Mesothelial cell of epicardium (in vitro differentiated cells): ENCODE measurements at regions not wholly inside any gene's neighbourhood (a gene's known extent, or its start where the extent isn't known, plus 50 kb on each side); places are given as distances from the start of the nearest gene placed in this dataset.

Experiments
- DNase-seq, 2 experiments: peaks; one replicate each; pipeline ENCODE4 v3.0.0; 2021; ENCODE audit warnings: low spot score in 2 of 2; ENCODE audit not compliant: unreplicated experiment in 2 of 2
- H3K27ac Mint-ChIP-seq: 2 replicates; pipeline ENCODE4 v1.8.0; 2021; ENCODE audit warnings: mixed read lengths
- H3K27me3 Mint-ChIP-seq: 2 replicates; pipeline ENCODE4 v1.8.0; 2021; ENCODE audit warnings: low read depth, mixed read lengths
- H3K36me3 Mint-ChIP-seq: 2 replicates; pipeline ENCODE4 v1.8.0; 2021; ENCODE audit warnings: mixed read lengths
- H3K4me1 Mint-ChIP-seq: 2 replicates; pipeline ENCODE4 v1.8.0; 2021; ENCODE audit warnings: mixed read lengths
- H3K4me3 Mint-ChIP-seq: 2 replicates; pipeline ENCODE4 v1.8.0; 2021; ENCODE audit warnings: mild to moderate bottlenecking, moderate library complexity, mixed read lengths
- H3K9me3 Mint-ChIP-seq: 2 replicates; pipeline ENCODE4 v1.8.0; 2021; ENCODE audit warnings: mixed read lengths
- CTCF ChIP-seq: fragments of 200-600 bp; sonication (generic); IDR thresholded peaks from one replicate; pipeline ENCODE4 v1.5.0; 2021; ENCODE audit warnings: antibody characterized with exemption; ENCODE audit not compliant: unreplicated experiment

- Mint-ChIP-seq H3K9me3 (no peaks in the 10 kb centered on the region), H3K36me3 (no peaks in the 10 kb centered on the region), H3K4me3 (no peak overlapping the region), H3K27me3 (peaks cover 2% of the 10 kb centered on the region), H3K27ac (no peak overlapping the region), H3K4me1 (no peaks in the 10 kb centered on the region)
- no peak for DNase-seq
- no peak for TF ChIP-seq CTCF
Observed at GRCh38 chr1:221904319-221904718, 162.4 kb upstream of the DUSP10 start.

- H3K4me3 Mint-ChIP-seq = no peak overlapping the region
- H3K36me3 Mint-ChIP-seq = no peaks in the 10 kb centered on the region
- H3K9me3 Mint-ChIP-seq = no peaks in the 10 kb centered on the region
Observed at GRCh38 chr1:221903594-221903993, 161.7 kb upstream of the DUSP10 start.

GRCh38 chr1:221902961-221903360, 161.1 kb upstream of the DUSP10 start:
- no peaks in the 10 kb centered on the region for H3K4me1 Mint-ChIP-seq
- H3K27ac Mint-ChIP-seq = no peak overlapping the region
- DNase-seq = no peak
- no peak overlapping the region for H3K4me3 Mint-ChIP-seq
- no peaks in the 10 kb centered on the region for H3K36me3 Mint-ChIP-seq
- no peaks in the 10 kb centered on the region for H3K27me3 Mint-ChIP-seq
- TF ChIP-seq CTCF = no peak
- H3K9me3 Mint-ChIP-seq = no peaks in the 10 kb centered on the region

More at GRCh38 chr1:221903594-221903993, 161.7 kb upstream of the DUSP10 start:
- H3K27ac Mint-ChIP-seq = no peak overlapping the region
- no peaks in the 10 kb centered on the region for H3K27me3 Mint-ChIP-seq
- no peak for TF ChIP-seq CTCF
- H3K4me1 Mint-ChIP-seq = no peaks in the 10 kb centered on the region
- DNase-seq = no peak

GRCh38 chr1:221900678-221901077, 158.8 kb upstream of the DUSP10 start:
- Mint-ChIP-seq H3K9me3 (peaks cover 3% of the 10 kb centered on the region), H3K4me3 (no peak overlapping the region), H3K27me3 (no peaks in the 10 kb centered on the region), H3K27ac (no peak overlapping the region), H3K36me3 (no peaks in the 10 kb centered on the region), H3K4me1 (peaks cover 7% of the 10 kb centered on the region)
- no peak for DNase-seq
- no peak for TF ChIP-seq CTCF

- no peaks in the 10 kb centered on the region for H3K36me3 Mint-ChIP-seq
- H3K27ac Mint-ChIP-seq = no peak overlapping the region
- H3K9me3 Mint-ChIP-seq = peaks cover 16% of the 10 kb centered on the region
- no peak for DNase-seq
- H3K4me3 Mint-ChIP-seq = no peak overlapping the region
- TF ChIP-seq CTCF = no peak
- no peaks in the 10 kb centered on the region for H3K27me3 Mint-ChIP-seq
- H3K4me1 Mint-ChIP-seq = peaks cover 7% of the 10 kb centered on the region
Observed at GRCh38 chr1:221897321-221897721, 155.4 kb upstream of the DUSP10 start.

- Mint-ChIP-seq H3K36me3 (no peaks in the 10 kb centered on the region), H3K4me1 (peaks cover 5% of the 10 kb centered on the region), H3K4me3 (no peak overlapping the region), H3K27me3 (peaks cover 5% of the 10 kb centered on the region), H3K27ac (no peak overlapping the region), H3K9me3 (peaks cover 16% of the 10 kb centered on the region)
- no peak for DNase-seq
- TF ChIP-seq CTCF = no peak
Observed at GRCh38 chr1:221892301-221892830, 150.5 kb upstream of the DUSP10 start.
